SKM-1 treated with dmso at 0.1 percent for 144 hours (cell line): ENCODE measurements at regions not wholly inside any gene's neighbourhood (a gene's known extent, or its start where the extent isn't known, plus 50 kb on each side); places are given as distances from the start of the nearest gene placed in this dataset.

Source experiments
- DNase-seq: peaks from one replicate; lab custom pipeline; 2025; ENCODE audit not compliant: unreplicated experiment; lab: John Stamatoyannopoulos, UW

GRCh38 chr5:28751396-28751795 lies 1713.0 kb upstream of the CDH9 start:
- DNase-seq: no peak

GRCh38 chr5:28750251-28750650 lies 1711.9 kb upstream of the CDH9 start:
- DNase-seq: no peak

GRCh38 chr5:28748446-28748845 lies 1710.1 kb upstream of the CDH9 start:
- DNase-seq: no peak

- DNase-seq: no peak
These were observed 1705.3 kb upstream of the CDH9 start for GRCh38 chr5:28743716-28744110.

GRCh38 chr5:28743025-28743715 lies 1704.8 kb upstream of the CDH9 start:
- no peak for DNase-seq

GRCh38 chr5:28737682-28738081 lies 1699.3 kb upstream of the CDH9 start:
- DNase-seq: no peak

- DNase-seq: no peak
These were observed 1698.8 kb upstream of the CDH9 start for GRCh38 chr5:28737222-28737621.

GRCh38 chr5:28734396-28734795 lies 1696.0 kb upstream of the CDH9 start:
- DNase-seq: no peak

- DNase-seq: no peak
These were observed 1690.7 kb upstream of the CDH9 start for GRCh38 chr5:28729067-28729466.

- DNase-seq: no peak
These were observed 1688.4 kb upstream of the CDH9 start for GRCh38 chr5:28726815-28727214.

- no peak for DNase-seq
These were observed 1686.6 kb upstream of the CDH9 start for GRCh38 chr5:28725001-28725400.

GRCh38 chr5:28714907-28715698 lies 1676.7 kb upstream of the CDH9 start:
- no peak for DNase-seq

- no peak for DNase-seq
These were observed 1672.0 kb upstream of the CDH9 start for GRCh38 chr5:28710360-28710759.

GRCh38 chr5:28708472-28708871 lies 1670.1 kb upstream of the CDH9 start:
- no peak for DNase-seq

GRCh38 chr5:28707706-28708105 lies 1669.3 kb upstream of the CDH9 start:
- DNase-seq: no peak

- no peak for DNase-seq
These were observed 1665.4 kb upstream of the CDH9 start for GRCh38 chr5:28703651-28704260.

GRCh38 chr5:28691526-28691925 lies 1653.1 kb upstream of the CDH9 start:
- no peak for DNase-seq

GRCh38 chr5:28685794-28686193 lies 1647.4 kb upstream of the CDH9 start:
- no peak for DNase-seq

- no peak for DNase-seq
These were observed 1640.5 kb upstream of the CDH9 start for GRCh38 chr5:28678899-28679298.

- DNase-seq: no peak
These were observed 1627.7 kb upstream of the CDH9 start for GRCh38 chr5:28666110-28666509.

GRCh38 chr5:28648108-28648507 lies 1609.7 kb upstream of the CDH9 start:
- no peak for DNase-seq

GRCh38 chr5:28632607-28633006 lies 1594.2 kb upstream of the CDH9 start:
- DNase-seq: no peak
